Motor neuron (in vitro differentiated cells): ENCODE measurements at regions not wholly inside any gene's neighbourhood (a gene's known extent, or its start where the extent isn't known, plus 50 kb on each side); places are given as distances from the start of the nearest gene placed in this dataset.
"Not testable (repeated sequence)": the region's sequence is repeated elsewhere in the genome, so short reads cannot be mapped to it uniquely, and the experiment has no call there.

Source experiments
- ATAC-seq, 8 experiments: fragments of 200-7000 bp; cut with Tn5 transposase; replicated peaks in 6 of 8; 2 replicates each; pipeline ENCODE4 v1.8.0; 2021; ENCODE audit warnings: mild to moderate bottlenecking in 8 of 8, moderate library complexity in 8 of 8
- H3K27ac ChIP-seq, 2 donors: fragments of 250-450 bp; sonication (Bioruptor Pico); 2 replicates each; pipeline ENCODE4 v1.9.0; 2021; ENCODE audit warnings: antibody characterized with exemption in 2 of 2, mild to moderate bottlenecking in 2 of 2, moderate library complexity in 1 of 2
- H3K4me1 ChIP-seq, 2 donors: fragments of 250-450 bp; sonication (Bioruptor Pico); replicated peaks in 1 of 2; 2 replicates each; pipeline ENCODE4 v1.6.1; 2021; ENCODE audit warnings: antibody characterized with exemption in 2 of 2, mild to moderate bottlenecking in 2 of 2, moderate library complexity in 1 of 2
- H3K4me3 ChIP-seq, 5 donors: fragments of 250-450 bp; sonication (Bioruptor Pico); 2 replicates each; pipeline ENCODE4 v1.9.0; 2021; ENCODE audit warnings: antibody characterized with exemption in 5 of 5, mild to moderate bottlenecking in 5 of 5, moderate library complexity in 4 of 5
- WGBS, 10 experiments: fragments of 450-650 bp; shearing (Covaris generic); methylation state at CpG; one replicate each; pipeline ENCODE4 v1.0.0; 2022; 5-methylcytosine and 5-hydroxymethylcytosine counted together
- in situ Hi-C, 9 experiments: fragments of 400-800 bp; cut with MboI; loops; one replicate each; pipeline ENCODE4 v1.15.0; 2021; ENCODE audit warnings: low sequenced_read_pairs in 9 of 9, low pct_unique_long_range_greater_than_20kb in 2 of 9; ENCODE audit not compliant: unreplicated experiment in 9 of 9

GRCh38 chr13:60261432-60262351 is 98.0 kb upstream of the DIAPH3 start:
- WGBS, 10 experiments, result 0 to 50% (median 36%) methylated on average over 1 to 10 of the region's 12 CpGs; no CpG with 5 or more reads in 1 of the 10 experiments

GRCh38 chr13:60265566-60265965 is 101.8 kb upstream of the DIAPH3 start:
- 73 to 100% (median 100%) methylated on average over 1 of the region's 1 CpG; no CpG with 5 or more reads in 3 of the 10 experiments for WGBS, 10 experiments
- Histone ChIP-seq H3K27ac (no peak overlapping the region), H3K4me3 (no peak overlapping the region), H3K4me1 (no peaks in the 10 kb centered on the region)
- in situ Hi-C loops, result no loop called here
- ATAC-seq, result no peak

More at GRCh38 chr13:60261432-60262351, 98.0 kb upstream of the DIAPH3 start:
- in situ Hi-C loops, result no loop called here
- Histone ChIP-seq H3K4me1 (no peaks in the 10 kb centered on the region), H3K4me3 (no peak overlapping the region), H3K27ac (no peak overlapping the region)
- no peak for ATAC-seq

DNA sequence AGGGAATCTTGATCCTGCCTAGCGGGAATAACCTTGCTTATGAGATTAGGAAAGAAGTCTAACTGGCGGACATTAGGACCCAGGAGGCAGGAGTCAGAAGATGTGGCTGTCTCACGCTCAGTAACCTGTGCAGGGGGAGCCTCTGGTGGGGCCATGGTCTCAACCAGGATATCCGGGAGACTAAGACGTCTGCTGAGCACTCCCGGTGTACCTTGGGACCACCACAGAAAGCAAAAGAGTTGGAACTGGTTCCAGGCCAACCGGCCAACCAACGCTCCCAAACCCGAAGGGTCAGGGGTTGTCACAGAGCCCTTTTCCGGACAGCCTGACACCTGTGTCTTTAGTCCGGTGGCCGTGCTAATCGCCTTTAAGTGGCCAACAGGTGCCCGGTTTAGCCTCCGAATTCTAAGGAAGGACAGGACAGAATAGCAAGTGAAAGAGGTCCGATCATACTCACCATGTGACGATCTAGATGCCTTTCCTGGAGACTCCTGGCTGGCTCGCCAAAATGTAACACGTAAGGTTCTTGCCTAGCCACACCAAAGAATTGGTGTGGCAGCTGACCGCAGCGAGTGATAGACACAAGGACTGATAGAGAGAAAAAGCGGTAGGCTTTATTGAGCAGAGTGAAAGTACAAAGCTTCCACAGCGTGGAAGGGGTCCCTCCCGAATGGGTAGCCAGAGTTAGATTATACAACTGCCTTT is 103.9 kb upstream of the DIAPH3 start:
- peak in 3 of 8 experiments; percentile 34 to 99 (median 98) for ATAC-seq
- Histone ChIP-seq H3K4me3 (peak overlapping the region in 3 of 5 donors; percentile 22 to 68 (median 23)), H3K27ac (no peak overlapping the region), H3K4me1 (no peaks in the 10 kb centered on the region)
- in situ Hi-C loops, result no loop called here
- 7 to 100% (median 63%) methylated on average over 3 to 17 of the region's 24 CpGs; no CpG with 5 or more reads in 2 of the 10 experiments for WGBS, 10 experiments

- ATAC-seq, result no peak
- WGBS, 10 experiments, result 0 to 100% (median 50%) methylated on average over 1 to 8 of the region's 8 CpGs; no CpG with 5 or more reads in 2 of the 10 experiments
- Histone ChIP-seq H3K27ac (no peak overlapping the region), H3K4me1 (no peaks in the 10 kb centered on the region), H3K4me3 (peak overlapping the region in 1 of 5 donors; percentile 68)
- in situ Hi-C loops, result no loop called here
These were observed 104.5 kb upstream of the DIAPH3 start for GRCh38 chr13:60268203-60268555.

DNA sequence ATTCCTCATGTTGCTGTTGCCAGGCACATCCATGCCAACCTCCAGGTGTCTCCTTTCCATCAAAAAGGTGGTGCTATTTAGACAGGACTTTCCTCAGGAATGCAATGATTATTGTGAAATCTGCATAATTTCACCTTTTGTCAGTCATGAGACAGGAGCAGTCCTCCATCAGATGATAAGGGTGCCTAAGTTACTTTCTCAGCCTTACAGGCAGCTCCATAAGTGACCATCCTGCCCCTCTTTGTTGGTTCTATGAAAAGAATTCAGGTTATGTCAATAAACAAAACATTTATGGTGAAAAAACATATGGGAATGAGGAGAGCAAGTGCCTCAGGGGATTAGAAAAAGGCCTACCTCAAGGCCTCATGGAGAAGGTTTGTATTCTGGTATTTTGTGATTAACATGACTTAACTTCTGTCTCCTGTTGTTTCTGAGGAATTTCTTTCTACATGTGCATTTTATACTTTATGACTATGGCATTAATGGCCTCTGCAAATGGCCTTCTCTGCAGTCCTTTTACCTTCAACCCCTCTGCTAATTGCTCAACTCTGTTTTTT is 110.3 kb upstream of the DIAPH3 start:
- in situ Hi-C loops, result no loop called here
- Histone ChIP-seq H3K27ac (no peak overlapping the region), H3K4me3 (no peak overlapping the region), H3K4me1 (peaks cover 0 to 3% of the 10 kb centered on the region in 2 donors)
- peak in 1 of 8 experiments; percentile 68 for ATAC-seq

DNA sequence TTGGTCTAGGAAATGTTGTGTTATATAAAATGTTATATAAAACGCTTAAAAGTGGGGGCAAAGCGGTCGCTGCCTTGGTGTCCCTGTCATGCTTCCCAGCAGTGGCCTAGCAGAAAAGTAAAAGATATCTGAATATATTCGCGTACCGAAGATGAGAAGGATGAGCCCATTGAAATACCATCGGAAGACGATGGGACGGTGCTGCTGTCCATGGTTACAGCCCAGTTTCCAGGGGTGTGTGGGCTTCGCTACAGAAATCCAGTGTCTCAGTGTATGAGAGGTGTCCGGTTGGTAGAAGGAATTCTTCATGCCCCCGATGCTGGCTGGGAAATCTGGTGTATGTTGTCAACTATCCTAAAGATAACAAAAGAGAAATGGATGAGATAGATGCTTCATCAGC is 110.9 kb upstream of the DIAPH3 start:
- 10 to 100% (median 88%) methylated on average over 1 to 10 of the region's 12 CpGs; no CpG with 5 or more reads in 1 of the 10 experiments for WGBS, 10 experiments
- no peak for ATAC-seq

GRCh38 chr13:60275208-60275607 is 111.5 kb upstream of the DIAPH3 start:
- no peak overlapping the region for H3K27ac ChIP-seq
- H3K4me1 ChIP-seq, result peaks cover 0 to 3% of the 10 kb centered on the region in 2 donors
- ATAC-seq, result no peak
- H3K4me3 ChIP-seq, result no peak overlapping the region
- 0 to 96% (median 66%) methylated on average over 1 to 9 of the region's 9 CpGs; no CpG with 5 or more reads in 1 of the 10 experiments for WGBS, 10 experiments
- in situ Hi-C loops, result loop anchor here in 1 of 9 experiments (25.0 kb wide), 1 partner anchor 888 kb away; no protein-coding TSS in a partner anchor

More for the DNA sequence above, 110.9 kb upstream of the DIAPH3 start:
- peaks cover 0 to 3% of the 10 kb centered on the region in 2 donors for H3K4me1 ChIP-seq
- no peak overlapping the region for H3K27ac ChIP-seq
- H3K4me3 ChIP-seq, result no peak overlapping the region
- in situ Hi-C loops, result loop anchor here in 1 of 9 experiments (25.0 kb wide), 1 partner anchor 887 kb away; no protein-coding TSS in a partner anchor

- in situ Hi-C loops, result loop anchor here in 1 of 9 experiments (25.0 kb wide), 1 partner anchor 893 kb away; no protein-coding TSS in a partner anchor
- 25 to 100% (median 75%) methylated on average over 1 of the region's 1 CpG; no CpG with 5 or more reads in 2 of the 10 experiments for WGBS, 10 experiments
These were observed 116.5 kb upstream of the TDRD3 start for GRCh38 chr13:60280524-60280923.

DNA sequence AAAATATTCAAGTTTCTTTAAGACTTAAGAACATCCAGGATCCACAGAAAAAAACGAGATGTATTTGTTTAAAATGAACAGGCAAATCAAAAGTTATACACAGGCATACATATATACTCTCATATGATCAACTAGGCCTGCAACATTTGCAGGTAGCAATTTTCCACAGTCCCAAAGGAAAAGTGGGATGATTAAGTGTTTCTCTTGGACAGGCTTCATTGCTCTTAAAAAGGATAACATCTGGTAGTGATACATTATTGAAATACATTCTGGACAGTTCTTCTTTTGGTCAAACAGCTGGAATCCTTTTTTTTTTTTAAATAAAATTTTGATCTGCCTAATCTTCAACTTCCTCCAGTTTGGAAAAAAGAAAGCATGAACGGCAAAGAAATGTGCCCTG is 114.8 kb upstream of the TDRD3 start:
- WGBS, 10 experiments, result 0 to 85% (median 40%) methylated on average over 1 to 2 of the region's 2 CpGs

More at GRCh38 chr13:60280524-60280923, 116.5 kb upstream of the TDRD3 start:
- not testable (repeated sequence) for ATAC-seq, H3K4me1 ChIP-seq, H3K4me3 ChIP-seq, H3K27ac ChIP-seq

DNA sequence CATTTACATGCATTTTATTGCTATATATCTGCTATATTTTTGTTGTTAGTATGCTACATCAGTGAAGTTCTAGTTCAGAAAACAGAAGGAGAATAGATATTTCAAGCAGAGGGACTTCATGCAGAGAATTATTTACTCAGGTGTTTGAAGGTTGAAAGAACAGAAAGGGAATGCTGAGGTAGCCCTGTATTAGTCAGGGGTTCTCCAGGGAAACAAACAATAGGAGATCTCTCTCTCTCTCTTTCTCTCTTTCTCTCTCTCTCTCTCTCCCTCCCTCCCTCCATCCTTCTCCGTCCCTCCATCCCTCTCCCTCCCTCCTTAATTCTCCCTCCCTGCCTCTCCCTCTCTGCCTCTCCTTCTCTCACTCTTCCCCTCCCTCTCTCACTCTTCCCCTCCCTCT is 114.3 kb upstream of the TDRD3 start:
- Histone ChIP-seq H3K4me3 (no peak overlapping the region), H3K27ac (no peak overlapping the region), H3K4me1 (no peaks in the 10 kb centered on the region)
- WGBS, 10 experiments, result no CpG with 5 or more reads among the region's 1 CpG
- in situ Hi-C loops, result loop anchor here in 1 of 9 experiments (25.0 kb wide), 1 partner anchor 895 kb away; no protein-coding TSS in a partner anchor
- ATAC-seq, result peak in 1 of 8 experiments; percentile 52

More for the DNA sequence above, 114.8 kb upstream of the TDRD3 start:
- in situ Hi-C loops, result loop anchor here in 1 of 9 experiments (25.0 kb wide), 1 partner anchor 895 kb away; no protein-coding TSS in a partner anchor
- no peak for ATAC-seq
- Histone ChIP-seq H3K4me3 (no peak overlapping the region), H3K4me1 (no peaks in the 10 kb centered on the region), H3K27ac (no peak overlapping the region)

GRCh38 chr13:60286707-60287106 is 110.3 kb upstream of the TDRD3 start:
- in situ Hi-C loops, result loop anchor here in 1 of 9 experiments (25.0 kb wide), 1 partner anchor 899 kb away; no protein-coding TSS in a partner anchor
- Histone ChIP-seq H3K4me1 (no peaks in the 10 kb centered on the region), H3K4me3 (no peak overlapping the region), H3K27ac (no peak overlapping the region)
- 20 to 100% (median 72%) methylated on average over 1 to 9 of the region's 10 CpGs; no CpG with 5 or more reads in 3 of the 10 experiments for WGBS, 10 experiments
- peak in 2 of 8 experiments; percentile 26 to 39 for ATAC-seq

GRCh38 chr13:60288569-60288968 is 108.5 kb upstream of the TDRD3 start:
- no peak for ATAC-seq
- Histone ChIP-seq H3K4me1 (no peaks in the 10 kb centered on the region), H3K4me3 (no peak overlapping the region), H3K27ac (no peak overlapping the region)
- WGBS, 10 experiments, result 7 to 100% (median 58%) methylated on average over 2 to 6 of the region's 6 CpGs; no CpG with 5 or more reads in 2 of the 10 experiments
- in situ Hi-C loops, result loop anchor here in 1 of 9 experiments (25.0 kb wide), 1 partner anchor 901 kb away; no protein-coding TSS in a partner anchor
